SU-DHL-6 (cell line): ENCODE measurements at regions not wholly inside any gene's neighbourhood (a gene's known extent, or its start where the extent isn't known, plus 50 kb on each side); places are given as distances from the start of the nearest gene placed in this dataset.

Experiments used
- CTCF ChIP-seq: fragments of 200-600 bp; sonication (generic); IDR thresholded peaks from one replicate; pipeline ENCODE4 v1.5.1; 2017; ENCODE audit warnings: antibody characterized with exemption, mild to moderate bottlenecking, low read length, moderate library complexity; ENCODE audit not compliant: insufficient read depth, poor library complexity, severe bottlenecking
- EZH2phosphoT487 ChIP-seq: fragments of 200-600 bp; sonication (generic), shearing (Covaris generic); conservative IDR thresholded peaks from 2 replicates; pipeline ENCODE4 v1.6.1; 2018; ENCODE audit warnings: mild to moderate bottlenecking, antibody characterized with exemption, low read length, moderate library complexity, mixed read lengths

- TF ChIP-seq CTCF (no peak), EZH2phosphoT487 (no peak)
Observed at GRCh38 chr1:59185163-59185860, 111.6 kb upstream of the FGGY start.
